ENCODE measurements at regions not wholly inside any gene's neighbourhood (a gene's known extent, or its start where the extent isn't known, plus 50 kb on each side); places are given as distances from the start of the nearest gene placed in this dataset.
A peak's percentile ranks its signal among the peaks of the same experiment; 100 is the strongest.
"Not testable (repeated sequence)": the region's sequence is repeated elsewhere in the genome, so short reads cannot be mapped to it uniquely, and the experiment has no call there.

DNA sequence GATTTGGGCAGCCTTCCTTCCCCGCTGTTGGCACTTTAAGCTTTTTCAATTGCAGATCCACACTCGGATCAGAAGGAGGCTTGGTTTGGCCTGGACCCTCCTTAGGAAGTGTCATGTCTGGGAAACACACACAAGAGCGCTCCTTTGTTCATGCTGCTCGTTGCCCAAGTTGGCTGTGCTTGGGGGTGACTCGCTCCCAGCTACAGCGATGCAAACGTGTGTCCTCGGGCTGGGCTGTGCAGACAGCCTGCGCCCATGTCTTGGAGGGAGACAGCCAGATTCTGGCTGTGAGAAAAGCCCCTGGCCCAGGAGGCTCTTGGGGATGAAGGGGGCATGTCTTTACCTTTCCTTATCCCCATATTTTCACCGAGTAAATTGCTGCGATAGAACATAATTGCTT, 665.6 kb upstream of the EEF2KMT start:
- H3K27me3 ChIP-seq (ENCODE audit: low read length), result no peaks in the 10 kb centered on the region
- H3K9ac ChIP-seq (ENCODE audit: low read length), result no peak overlapping the region
- H4K20me1 ChIP-seq (ENCODE audit: insufficient read depth, low read depth, low read length), result no peaks in the 10 kb centered on the region

DNA sequence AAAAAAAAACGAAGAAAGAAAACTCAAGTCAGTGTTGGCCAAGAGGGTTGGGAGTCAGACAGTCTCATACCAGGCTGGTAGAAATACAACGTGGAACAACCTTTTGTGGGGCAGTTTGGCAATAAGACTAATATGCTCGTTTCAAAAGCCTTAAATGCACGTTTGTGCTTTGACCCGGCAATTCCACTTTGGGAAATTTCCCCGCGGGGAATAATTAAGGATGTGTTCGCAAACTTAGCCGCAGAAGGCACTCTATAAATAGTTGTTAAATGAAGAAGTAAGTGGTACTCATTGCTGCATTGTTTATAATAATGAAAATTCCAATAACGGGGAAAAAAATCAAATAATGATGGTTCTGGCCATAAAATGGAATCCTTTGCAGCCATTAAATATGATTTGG, 664.8 kb upstream of the EEF2KMT start:
- DNase-seq, result no peak
- Histone ChIP-seq H3K4me2 (ENCODE audit: low read depth, low read length, poor library complexity, severe bottlenecking) (no peak overlapping the region), H3K27me3 (ENCODE audit: low read length) (no peaks in the 10 kb centered on the region), H3K36me3 (ENCODE audit: insufficient read depth, low read length) (no peaks in the 10 kb centered on the region), H3K4me1 (ENCODE audit: low read length) (no peaks in the 10 kb centered on the region), H2AFZ (ENCODE audit: low read length) (no peak overlapping the region), H3K9me3 (ENCODE audit: low read length) (no peaks in the 10 kb centered on the region), H3K27ac (ENCODE audit: low read length) (no peak overlapping the region), H3K4me3 (ENCODE audit: low read length) (no peak overlapping the region), H3K9ac (ENCODE audit: low read length) (no peak overlapping the region), H4K20me1 (ENCODE audit: insufficient read depth, low read depth, low read length) (no peaks in the 10 kb centered on the region), H3K79me2 (ENCODE audit: low read length) (no peaks in the 10 kb centered on the region), H3K9me2 (replicated peaks; ENCODE audit: insufficient read depth, low read length) (no peaks in the 10 kb centered on the region)

More for the DNA sequence above, 665.6 kb upstream of the EEF2KMT start:
- H2AFZ ChIP-seq (ENCODE audit: low read length), result no peak overlapping the region
- H3K4me1 ChIP-seq (ENCODE audit: low read length), result no peaks in the 10 kb centered on the region
- no peaks in the 10 kb centered on the region for H3K9me2 ChIP-seq (replicated peaks; ENCODE audit: insufficient read depth, low read length)
- no peak overlapping the region for H3K4me3 ChIP-seq (ENCODE audit: low read length)
- no peak overlapping the region for H3K4me2 ChIP-seq (ENCODE audit: low read depth, low read length, poor library complexity, severe bottlenecking)
- H3K36me3 ChIP-seq (ENCODE audit: insufficient read depth, low read length), result no peaks in the 10 kb centered on the region
- H3K9me3 ChIP-seq (ENCODE audit: low read length), result no peaks in the 10 kb centered on the region
- no peak for DNase-seq
- no peaks in the 10 kb centered on the region for H3K79me2 ChIP-seq (ENCODE audit: low read length)
- no peak overlapping the region for H3K27ac ChIP-seq (ENCODE audit: low read length)

DNA sequence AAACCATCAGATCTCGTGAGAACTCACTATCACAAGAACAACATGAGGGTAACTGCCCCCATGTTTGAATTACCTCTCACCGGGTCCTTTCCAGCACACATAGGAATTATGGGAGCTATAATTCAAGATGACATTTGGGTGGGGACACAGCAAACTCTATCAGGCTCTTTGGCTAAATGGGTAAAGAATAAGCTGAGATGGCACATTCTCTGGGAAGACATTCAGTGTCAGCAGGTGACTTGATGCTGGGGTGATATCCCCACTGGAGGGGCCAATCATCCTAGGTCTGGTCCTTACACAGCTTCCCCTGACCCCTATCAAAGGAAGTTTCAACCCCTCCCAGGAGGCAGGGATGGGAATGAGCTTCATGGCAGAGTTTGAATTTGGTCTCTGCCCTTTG, 664.0 kb upstream of the EEF2KMT start:
- H3K79me2 ChIP-seq (ENCODE audit: low read length), result no peaks in the 10 kb centered on the region
- no peak overlapping the region for H3K27ac ChIP-seq (ENCODE audit: low read length)
- no peaks in the 10 kb centered on the region for H3K36me3 ChIP-seq (ENCODE audit: insufficient read depth, low read length)
- H2AFZ ChIP-seq (ENCODE audit: low read length), result no peak overlapping the region
- no peaks in the 10 kb centered on the region for H3K27me3 ChIP-seq (ENCODE audit: low read length)
- H4K20me1 ChIP-seq (ENCODE audit: insufficient read depth, low read depth, low read length), result no peaks in the 10 kb centered on the region
- no peaks in the 10 kb centered on the region for H3K9me3 ChIP-seq (ENCODE audit: low read length)
- no peak overlapping the region for H3K4me3 ChIP-seq (ENCODE audit: low read length)
- H3K9ac ChIP-seq (ENCODE audit: low read length), result no peak overlapping the region
- no peak overlapping the region for H3K4me2 ChIP-seq (ENCODE audit: low read depth, low read length, poor library complexity, severe bottlenecking)
- no peaks in the 10 kb centered on the region for H3K4me1 ChIP-seq (ENCODE audit: low read length)
- no peaks in the 10 kb centered on the region for H3K9me2 ChIP-seq (replicated peaks; ENCODE audit: insufficient read depth, low read length)
- DNase-seq, result no peak

DNA sequence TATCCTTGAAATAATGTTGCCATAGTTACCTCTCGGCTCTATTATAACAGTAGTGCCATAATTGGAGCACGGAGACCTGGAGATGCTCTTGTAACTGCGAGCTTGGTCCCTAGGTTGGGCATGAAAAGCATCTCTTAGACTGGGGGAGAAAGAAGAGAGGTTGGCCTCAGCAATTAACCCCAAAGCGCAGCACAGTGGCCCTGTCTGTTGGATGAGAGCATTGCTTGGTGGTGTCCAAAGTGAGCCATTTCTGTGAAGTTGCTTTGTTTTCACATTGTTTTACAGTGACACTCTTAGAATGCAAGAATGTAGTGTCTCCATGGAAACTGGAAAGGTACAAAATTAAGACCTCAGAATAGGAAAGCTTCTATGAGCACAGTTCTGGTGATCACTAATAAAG, 660.7 kb upstream of the EEF2KMT start:
- no peaks in the 10 kb centered on the region for H3K79me2 ChIP-seq (ENCODE audit: low read length)
- no peaks in the 10 kb centered on the region for H3K9me2 ChIP-seq (replicated peaks; ENCODE audit: insufficient read depth, low read length)
- H3K4me1 ChIP-seq (ENCODE audit: low read length), result no peaks in the 10 kb centered on the region
- H4K20me1 ChIP-seq (ENCODE audit: insufficient read depth, low read depth, low read length), result no peaks in the 10 kb centered on the region
- peak; percentile 24 for DNase-seq
- H3K27ac ChIP-seq (ENCODE audit: low read length), result no peak overlapping the region
- H3K4me3 ChIP-seq (ENCODE audit: low read length), result no peak overlapping the region
- H3K4me2 ChIP-seq (ENCODE audit: low read depth, low read length, poor library complexity, severe bottlenecking), result no peak overlapping the region
- no peaks in the 10 kb centered on the region for H3K27me3 ChIP-seq (ENCODE audit: low read length)
- H2AFZ ChIP-seq (ENCODE audit: low read length), result no peak overlapping the region
- H3K9ac ChIP-seq (ENCODE audit: low read length), result no peak overlapping the region
- no peaks in the 10 kb centered on the region for H3K9me3 ChIP-seq (ENCODE audit: low read length)
- no peaks in the 10 kb centered on the region for H3K36me3 ChIP-seq (ENCODE audit: insufficient read depth, low read length)

DNA sequence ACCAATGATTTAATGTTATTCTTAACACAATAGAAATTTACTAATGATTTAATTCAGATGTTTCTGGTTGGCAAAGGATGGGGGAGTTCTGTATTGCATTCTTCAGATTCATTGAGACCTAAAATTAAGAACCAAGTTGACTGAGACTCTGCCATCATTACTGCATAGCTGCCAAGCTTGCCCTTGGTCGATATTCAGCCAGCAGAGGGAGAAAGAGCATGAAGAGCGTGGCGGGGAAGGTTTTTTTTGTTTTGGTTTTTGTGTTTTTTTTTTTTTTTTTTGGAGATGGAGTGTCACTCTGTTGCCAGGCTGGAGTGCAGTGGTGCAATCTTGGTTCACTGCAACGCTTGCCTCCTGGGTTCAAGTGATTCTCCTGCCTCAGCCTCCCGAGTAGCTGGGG, 659.4 kb upstream of the EEF2KMT start:
- peak; percentile 41 for DNase-seq
- Histone ChIP-seq H3K27me3 (ENCODE audit: low read length) (no peaks in the 10 kb centered on the region), H3K36me3 (ENCODE audit: insufficient read depth, low read length) (no peaks in the 10 kb centered on the region), H3K4me1 (ENCODE audit: low read length) (no peaks in the 10 kb centered on the region), H2AFZ (ENCODE audit: low read length) (no peak overlapping the region), H3K79me2 (ENCODE audit: low read length) (no peaks in the 10 kb centered on the region), H3K4me3 (ENCODE audit: low read length) (no peak overlapping the region), H3K9me2 (replicated peaks; ENCODE audit: insufficient read depth, low read length) (no peaks in the 10 kb centered on the region), H4K20me1 (ENCODE audit: insufficient read depth, low read depth, low read length) (no peaks in the 10 kb centered on the region), H3K27ac (ENCODE audit: low read length) (no peak overlapping the region), H3K9me3 (ENCODE audit: low read length) (no peaks in the 10 kb centered on the region), H3K9ac (ENCODE audit: low read length) (no peak overlapping the region), H3K4me2 (ENCODE audit: low read depth, low read length, poor library complexity, severe bottlenecking) (no peak overlapping the region)

DNA sequence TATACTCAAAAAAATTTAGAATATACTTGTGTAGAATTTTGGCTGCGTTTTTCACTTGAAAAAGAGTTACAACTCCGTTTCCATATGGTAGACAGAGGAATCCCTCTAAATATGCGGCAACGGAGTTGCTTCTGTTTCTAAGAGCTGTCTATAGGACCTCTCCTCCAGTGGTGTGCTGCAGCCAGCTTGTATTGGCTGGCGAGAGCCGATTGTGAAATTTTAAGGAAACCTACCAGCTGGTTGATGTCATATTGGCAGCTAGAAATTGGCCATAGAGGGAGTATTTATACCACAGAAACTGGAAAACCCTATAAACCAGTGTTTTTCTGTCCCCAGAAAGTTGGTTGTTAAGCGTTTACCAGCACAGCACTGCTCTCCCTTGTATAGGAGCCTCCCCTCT, 655.8 kb upstream of the EEF2KMT start:
- Histone ChIP-seq H3K4me3 (ENCODE audit: low read length) (no peak overlapping the region), H3K4me1 (ENCODE audit: low read length) (no peaks in the 10 kb centered on the region), H2AFZ (ENCODE audit: low read length) (no peak overlapping the region), H3K9me3 (ENCODE audit: low read length) (peaks cover 3% of the 10 kb centered on the region; the same call in 1 of the 2 replicates), H4K20me1 (ENCODE audit: insufficient read depth, low read depth, low read length) (no peaks in the 10 kb centered on the region), H3K27ac (ENCODE audit: low read length) (no peak overlapping the region), H3K9ac (ENCODE audit: low read length) (no peak overlapping the region), H3K36me3 (ENCODE audit: insufficient read depth, low read length) (no peaks in the 10 kb centered on the region), H3K79me2 (ENCODE audit: low read length) (no peaks in the 10 kb centered on the region), H3K9me2 (replicated peaks; ENCODE audit: insufficient read depth, low read length) (no peaks in the 10 kb centered on the region), H3K4me2 (ENCODE audit: low read depth, low read length, poor library complexity, severe bottlenecking) (no peak overlapping the region), H3K27me3 (ENCODE audit: low read length) (no peaks in the 10 kb centered on the region)
- no peak for DNase-seq

DNA sequence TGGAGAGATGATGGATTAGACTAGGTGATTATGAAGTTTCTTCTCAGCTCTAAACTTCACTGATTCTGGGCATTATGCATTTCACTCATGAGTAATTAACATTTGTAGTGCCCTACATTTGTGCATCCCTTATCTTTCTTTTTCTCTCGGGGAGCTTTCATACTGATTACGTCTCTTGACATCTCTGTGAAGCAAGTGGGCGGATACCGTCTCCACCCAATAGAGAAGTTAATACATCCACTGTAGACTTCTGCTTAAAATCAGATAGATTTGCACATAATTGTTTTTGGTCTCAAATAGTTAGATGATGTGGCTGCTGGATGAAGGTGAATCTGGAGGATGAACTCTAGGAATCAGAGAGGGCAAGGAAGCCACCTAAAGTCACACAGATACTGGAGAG, 653.6 kb upstream of the EEF2KMT start:
- H3K4me3 ChIP-seq (ENCODE audit: low read length), result no peak overlapping the region
- H4K20me1 ChIP-seq (ENCODE audit: insufficient read depth, low read depth, low read length), result no peaks in the 10 kb centered on the region
- H3K9me2 ChIP-seq (replicated peaks; ENCODE audit: insufficient read depth, low read length), result no peaks in the 10 kb centered on the region
- no peaks in the 10 kb centered on the region for H3K36me3 ChIP-seq (ENCODE audit: insufficient read depth, low read length)
- no peak for DNase-seq
- peaks cover 3% of the 10 kb centered on the region; the same call in 1 of the 2 replicates for H3K9me3 ChIP-seq (ENCODE audit: low read length)
- H2AFZ ChIP-seq (ENCODE audit: low read length), result no peak overlapping the region
- no peak overlapping the region for H3K9ac ChIP-seq (ENCODE audit: low read length)
- no peaks in the 10 kb centered on the region for H3K79me2 ChIP-seq (ENCODE audit: low read length)
- H3K4me1 ChIP-seq (ENCODE audit: low read length), result no peaks in the 10 kb centered on the region
- H3K27ac ChIP-seq (ENCODE audit: low read length), result no peak overlapping the region
- no peak overlapping the region for H3K4me2 ChIP-seq (ENCODE audit: low read depth, low read length, poor library complexity, severe bottlenecking)
- H3K27me3 ChIP-seq (ENCODE audit: low read length), result no peaks in the 10 kb centered on the region

DNA sequence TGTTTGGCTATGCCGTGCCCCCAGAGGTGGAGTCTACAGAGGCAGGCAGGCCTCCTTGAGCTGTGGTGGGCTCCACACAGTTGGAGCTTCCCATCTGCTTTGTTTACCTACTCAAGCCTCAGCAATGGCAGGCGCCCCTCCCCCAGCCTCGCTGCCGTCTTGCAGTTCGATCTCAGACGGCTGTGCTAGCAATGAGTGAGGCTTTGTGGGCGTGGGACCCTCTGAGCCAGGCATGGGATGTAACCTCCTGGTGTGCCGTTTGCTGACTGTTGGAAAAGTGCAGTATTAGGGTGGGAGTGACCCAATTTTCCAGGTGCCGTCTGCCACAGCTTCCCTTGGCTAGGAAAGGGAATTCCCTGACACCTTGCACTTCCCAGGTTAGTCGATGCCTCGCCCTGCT, 652.8 kb upstream of the EEF2KMT start:
- not testable (repeated sequence) for H3K9me2 ChIP-seq (replicated peaks; ENCODE audit: insufficient read depth, low read length); H3K4me2 ChIP-seq (ENCODE audit: low read depth, low read length, poor library complexity, severe bottlenecking); H3K27ac ChIP-seq (ENCODE audit: low read length); H3K9me3 ChIP-seq (ENCODE audit: low read length); H3K79me2 ChIP-seq (ENCODE audit: low read length); H4K20me1 ChIP-seq (ENCODE audit: insufficient read depth, low read depth, low read length); H2AFZ ChIP-seq (ENCODE audit: low read length); H3K36me3 ChIP-seq (ENCODE audit: insufficient read depth, low read length); H3K27me3 ChIP-seq (ENCODE audit: low read length); H3K4me3 ChIP-seq (ENCODE audit: low read length); H3K9ac ChIP-seq (ENCODE audit: low read length); H3K4me1 ChIP-seq (ENCODE audit: low read length); DNase-seq

DNA sequence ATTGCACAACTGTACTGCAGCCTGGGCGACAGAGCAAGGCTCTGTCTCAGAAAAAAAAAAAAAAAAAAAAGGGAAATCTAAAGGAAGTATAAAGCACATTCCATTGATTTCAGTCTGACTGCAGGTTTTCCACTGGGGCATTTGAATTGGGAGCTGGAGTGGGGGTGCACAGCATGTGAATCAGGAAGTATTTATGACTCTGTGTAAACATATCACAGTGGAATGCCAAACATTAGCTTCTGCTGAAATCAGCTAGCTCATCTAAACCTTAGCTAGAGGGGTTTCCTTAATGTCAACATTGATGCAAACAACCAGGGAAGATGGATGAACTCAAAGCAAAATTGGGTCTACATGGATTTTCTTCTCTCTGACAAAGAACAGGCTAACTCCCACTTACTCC, 641.0 kb upstream of the EEF2KMT start:
- Histone ChIP-seq H3K36me3 (ENCODE audit: insufficient read depth, low read length) (no peaks in the 10 kb centered on the region), H3K79me2 (ENCODE audit: low read length) (no peaks in the 10 kb centered on the region), H3K9ac (ENCODE audit: low read length) (no peak overlapping the region), H3K27me3 (ENCODE audit: low read length) (no peaks in the 10 kb centered on the region), H3K4me3 (ENCODE audit: low read length) (no peak overlapping the region), H4K20me1 (ENCODE audit: insufficient read depth, low read depth, low read length) (no peaks in the 10 kb centered on the region), H3K9me2 (replicated peaks; ENCODE audit: insufficient read depth, low read length) (no peaks in the 10 kb centered on the region), H3K4me1 (ENCODE audit: low read length) (no peaks in the 10 kb centered on the region), H3K9me3 (ENCODE audit: low read length) (no peaks in the 10 kb centered on the region), H3K4me2 (ENCODE audit: low read depth, low read length, poor library complexity, severe bottlenecking) (no peak overlapping the region), H3K27ac (ENCODE audit: low read length) (no peak overlapping the region), H2AFZ (ENCODE audit: low read length) (no peak overlapping the region)
- DNase-seq, result no peak

Data from Karpas-422 (cell line).